HG03439 (cell line): ENCODE measurements at regions not wholly inside any gene's neighbourhood (a gene's known extent, or its start where the extent isn't known, plus 50 kb on each side); places are given as distances from the start of the nearest gene placed in this dataset.
A peak's percentile ranks its signal among the peaks of the same experiment; 100 is the strongest.

Experiments
- ATAC-seq: cut with Tn5 transposase; IDR thresholded peaks from one replicate; pipeline ENCODE4 v1.9.1; 2021; ENCODE audit warnings: mild to moderate bottlenecking, moderate library complexity; ENCODE audit not compliant: unreplicated experiment

DNA sequence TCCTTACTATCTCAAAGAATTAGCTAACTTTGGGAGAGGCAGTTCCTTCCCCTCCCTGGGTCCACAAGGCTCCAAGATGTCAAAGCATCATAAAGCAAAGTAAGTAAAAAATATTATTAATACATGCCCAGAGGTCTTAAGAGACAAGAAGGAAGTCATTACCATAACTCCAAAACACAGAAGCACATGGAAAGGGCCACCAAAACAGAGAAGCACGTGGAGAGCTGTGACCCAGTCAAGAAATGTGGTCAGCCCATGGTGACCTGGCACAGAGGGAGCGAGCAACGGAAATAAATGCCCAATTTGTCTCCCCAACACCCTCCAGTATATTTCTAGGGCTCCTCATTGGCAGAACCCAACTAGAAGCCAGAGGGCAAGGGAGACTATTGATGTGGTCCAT is 277.5 kb upstream of the API5 start:
- no peak for ATAC-seq

- ATAC-seq = no peak
Observed at GRCh38 chr11:43035086-43035485, 276.7 kb upstream of the API5 start.

- ATAC-seq = no peak
Observed at GRCh38 chr11:43053638-43054412, 258.0 kb upstream of the API5 start.

- no peak for ATAC-seq
Observed at GRCh38 chr11:43067681-43068080, 244.1 kb upstream of the API5 start.

GRCh38 chr11:43071338-43071737 is 240.5 kb upstream of the API5 start:
- ATAC-seq = no peak

DNA sequence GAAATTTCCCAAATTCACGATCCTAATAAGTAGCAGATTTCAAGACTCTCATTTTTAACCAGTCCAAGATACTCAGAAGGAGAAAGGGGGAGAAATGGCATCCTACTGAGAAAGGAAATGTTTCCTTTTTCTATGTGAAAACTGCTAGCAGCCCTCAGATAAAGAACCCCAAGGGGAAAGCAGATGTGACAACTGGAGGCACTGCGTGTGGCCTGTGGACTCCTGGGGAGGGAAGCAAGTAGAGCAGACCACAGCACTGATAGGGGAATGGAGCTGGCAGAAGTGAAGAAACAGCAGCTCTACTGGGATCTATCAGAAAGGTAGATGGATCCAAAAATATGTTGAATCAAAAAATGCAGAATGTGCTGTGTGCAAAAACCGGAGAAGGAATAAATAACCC is 239.7 kb upstream of the API5 start:
- no peak for ATAC-seq

- no peak for ATAC-seq
Observed at GRCh38 chr11:43072911-43073310, 238.9 kb upstream of the API5 start.

GRCh38 chr11:43074810-43075209 is 237.0 kb upstream of the API5 start:
- no peak for ATAC-seq

- no peak for ATAC-seq
Observed at GRCh38 chr11:43101113-43101512, 210.7 kb upstream of the API5 start.

- no peak for ATAC-seq
Observed at GRCh38 chr11:43116071-43116470, 195.7 kb upstream of the API5 start.

DNA sequence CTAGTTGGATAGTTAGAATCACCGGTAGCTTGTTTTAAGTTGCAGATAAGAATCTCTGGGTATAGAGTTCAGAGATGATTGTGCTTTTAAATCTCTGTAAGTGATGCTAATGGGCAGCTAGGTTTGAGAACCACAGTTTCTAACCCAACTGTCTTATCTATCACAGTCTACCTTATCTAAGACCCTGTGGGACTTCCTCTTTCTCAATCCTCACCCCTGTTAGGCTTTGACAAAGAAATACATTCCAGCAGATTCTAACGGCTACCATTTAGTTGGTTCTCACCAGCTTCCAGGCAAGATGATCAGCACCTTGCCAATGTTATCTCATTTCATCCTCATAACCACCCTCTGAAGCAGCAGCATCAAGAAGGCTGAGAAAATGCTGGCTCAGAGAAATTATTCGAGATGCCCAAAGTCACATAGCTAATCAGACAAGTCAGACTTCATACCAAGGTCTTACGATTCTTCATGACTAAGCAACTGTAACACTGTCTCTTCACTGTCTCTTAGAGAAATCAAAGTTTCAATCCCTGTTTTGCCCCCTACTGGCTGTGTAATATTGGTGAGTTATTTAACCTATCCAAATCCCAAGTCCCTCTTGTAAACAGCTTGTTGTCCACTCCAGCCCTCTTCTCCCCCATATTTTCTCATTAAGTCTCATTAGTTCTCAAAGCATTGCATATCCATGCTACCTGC is 192.4 kb upstream of the API5 start:
- no peak for ATAC-seq

- no peak for ATAC-seq
Observed at GRCh38 chr11:43122546-43122945, 189.2 kb upstream of the API5 start.

GRCh38 chr11:43123443-43123842 is 188.4 kb upstream of the API5 start:
- no peak for ATAC-seq

DNA sequence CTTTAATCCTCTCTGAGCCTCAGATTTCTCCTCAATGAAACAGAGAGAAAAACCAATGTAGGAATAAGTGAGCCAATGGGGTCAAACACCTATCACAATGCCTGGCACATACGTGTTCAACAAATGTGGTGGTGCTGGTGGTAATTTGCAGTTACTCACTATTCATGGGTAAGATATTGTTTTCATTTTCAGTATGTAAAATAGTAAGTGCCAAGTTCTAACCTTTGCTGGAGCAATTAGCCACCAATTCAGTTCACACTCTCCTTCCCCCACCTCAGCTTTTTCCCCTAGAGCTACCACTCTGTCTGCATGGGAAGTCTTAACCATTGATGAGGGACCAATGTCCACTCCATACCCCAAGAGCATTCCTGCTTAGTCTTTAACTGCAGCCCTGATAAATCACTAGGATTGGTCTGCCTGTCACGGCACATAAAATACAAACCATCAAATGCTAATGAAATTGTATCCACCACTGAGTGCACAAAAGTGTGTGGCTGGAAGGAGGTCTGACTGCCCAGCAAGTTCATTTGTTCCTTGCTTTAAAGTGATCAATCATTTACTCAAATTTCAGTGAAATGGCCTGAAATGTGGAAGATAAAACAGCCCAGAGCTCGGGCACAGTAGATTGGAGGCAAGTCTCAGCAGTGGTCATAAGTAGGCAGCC is 187.4 kb upstream of the API5 start:
- no peak for ATAC-seq

DNA sequence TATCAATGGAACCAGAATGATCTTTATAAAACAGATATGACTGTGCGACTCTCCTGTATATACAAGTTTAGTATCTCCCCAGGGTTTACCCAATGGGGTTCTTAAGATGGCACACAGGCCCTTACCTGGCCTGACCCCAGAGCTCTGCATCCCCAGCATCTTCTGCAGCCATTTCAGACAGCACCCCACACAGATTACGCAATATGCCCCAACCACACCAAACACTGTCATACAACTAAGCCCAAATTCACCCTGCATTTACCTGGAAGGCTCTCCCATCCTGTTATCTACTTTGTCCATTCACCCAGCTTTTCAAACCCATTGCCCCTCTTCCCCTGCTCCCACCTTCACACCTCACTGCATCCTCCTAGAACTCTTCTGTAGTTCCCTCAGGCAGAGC is 182.5 kb upstream of the API5 start:
- ATAC-seq = no peak

DNA sequence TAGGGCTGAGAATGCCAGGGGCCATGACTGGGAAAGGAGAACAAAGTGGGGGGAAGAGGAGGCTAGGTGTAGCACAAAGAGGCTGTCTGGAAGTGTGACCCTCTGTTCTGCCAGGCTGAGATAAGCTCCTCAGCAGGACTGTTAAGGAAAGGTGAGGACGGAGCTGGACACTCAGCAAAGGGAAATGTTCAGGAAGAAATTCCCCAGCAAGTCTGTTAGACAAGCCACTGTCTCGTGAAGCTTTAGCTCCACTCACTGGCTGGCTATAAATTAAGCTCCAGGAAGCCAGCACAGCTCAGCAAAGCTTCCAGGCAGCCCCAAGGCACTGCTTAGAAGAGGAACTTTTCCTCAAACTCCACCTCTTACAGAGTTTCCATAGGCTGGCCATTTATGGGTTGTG is 181.2 kb upstream of the API5 start:
- no peak for ATAC-seq

DNA sequence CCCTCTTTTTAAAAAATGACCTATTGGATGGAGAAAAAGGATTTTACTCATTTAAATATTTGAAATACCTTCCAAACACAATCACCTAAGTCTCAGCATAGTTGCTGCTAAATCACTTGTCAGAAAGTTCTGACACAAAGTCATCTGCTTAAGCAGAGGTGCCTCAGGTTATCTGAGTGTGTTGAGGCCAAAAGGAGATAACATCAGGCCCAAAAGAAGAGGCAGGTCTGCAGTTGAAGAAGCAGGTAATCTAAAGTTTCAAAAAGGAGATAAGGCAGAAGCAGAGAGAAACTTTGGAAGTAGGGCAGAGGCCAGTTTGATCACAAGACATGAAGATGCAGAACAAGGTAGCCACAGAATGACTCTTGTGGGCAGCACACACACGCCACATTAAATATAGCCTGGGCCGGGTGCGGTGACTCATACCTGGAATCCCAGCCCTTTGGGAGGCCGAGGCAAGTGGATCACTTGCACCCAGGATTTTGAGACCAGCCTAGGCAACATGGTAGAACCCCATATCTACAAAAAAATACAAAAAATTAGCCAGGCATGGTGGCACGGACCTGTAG is 175.7 kb upstream of the API5 start:
- ATAC-seq = peak; percentile 86

DNA sequence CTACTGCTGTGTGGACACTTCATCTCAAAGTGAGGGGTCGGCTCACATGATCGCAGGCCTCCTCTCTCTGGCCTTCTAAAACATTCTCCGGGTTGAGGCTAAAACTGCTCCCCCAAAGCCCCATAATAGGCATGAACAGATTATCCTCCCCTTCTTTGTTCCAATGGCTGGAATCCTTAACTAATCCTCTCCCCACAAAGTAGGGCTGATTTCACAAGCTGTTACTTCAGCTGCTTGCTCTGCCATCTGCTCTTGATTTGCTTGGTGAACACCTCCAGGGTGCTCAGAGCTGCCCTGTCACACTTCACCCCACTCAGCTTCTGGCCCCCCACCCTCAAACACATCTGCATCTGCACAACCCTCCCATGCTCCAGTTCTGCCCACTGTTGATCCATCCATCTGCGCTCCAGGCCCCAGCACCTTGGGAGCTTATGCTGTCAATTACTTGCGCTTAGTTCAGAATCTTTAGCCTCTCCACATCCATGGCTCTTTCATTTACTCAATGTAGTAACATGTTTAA is 173.1 kb upstream of the API5 start:
- no peak for ATAC-seq

DNA sequence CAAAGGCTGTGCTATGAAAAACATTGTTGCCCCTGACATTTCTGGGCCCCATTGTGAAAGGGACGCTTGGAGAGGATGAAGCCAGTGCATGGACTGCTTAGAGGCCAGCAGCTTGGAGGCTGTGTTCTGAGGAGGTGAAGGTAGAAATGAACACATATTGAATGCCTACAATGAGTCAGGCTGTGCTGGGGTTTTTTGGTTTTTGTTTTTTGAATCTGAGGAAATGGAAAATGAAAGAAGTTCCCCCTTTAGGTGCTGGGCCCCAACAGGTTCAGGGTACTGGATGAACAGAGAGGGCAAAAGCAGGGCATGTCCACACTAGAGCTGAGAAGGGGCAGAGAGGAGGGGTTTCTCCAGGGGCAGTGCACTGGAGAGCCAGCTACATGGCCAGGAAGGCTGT is 166.1 kb upstream of the API5 start:
- ATAC-seq = peak; percentile 78

DNA sequence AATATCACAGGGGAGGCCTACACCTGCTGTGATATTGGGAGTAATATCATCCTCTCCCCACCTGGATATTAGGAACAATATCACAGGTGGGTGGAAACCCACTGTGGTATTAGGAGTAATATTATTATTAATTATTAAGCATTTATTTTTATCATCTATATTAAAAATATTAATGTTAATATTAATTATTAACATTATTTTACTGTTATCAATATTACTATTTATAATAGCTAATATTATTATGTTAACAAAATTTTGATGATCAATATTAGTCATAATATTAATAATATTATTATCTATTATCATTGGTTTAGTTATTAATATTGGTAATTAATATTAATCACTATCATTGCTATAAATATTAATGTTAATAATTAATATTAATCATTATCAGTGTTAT is 161.1 kb upstream of the API5 start:
- no peak for ATAC-seq

- no peak for ATAC-seq
Observed at GRCh38 chr11:43164831-43165230, 147.0 kb upstream of the API5 start.
